ENCODE measurements at regions not wholly inside any gene's neighbourhood (a gene's known extent, or its start where the extent isn't known, plus 50 kb on each side); places are given as distances from the start of the nearest gene placed in this dataset.
A peak's percentile ranks its signal among the peaks of the same experiment; 100 is the strongest.
"Not testable (repeated sequence)": the region's sequence is repeated elsewhere in the genome, so short reads cannot be mapped to it uniquely, and the experiment has no call there.

DNA sequence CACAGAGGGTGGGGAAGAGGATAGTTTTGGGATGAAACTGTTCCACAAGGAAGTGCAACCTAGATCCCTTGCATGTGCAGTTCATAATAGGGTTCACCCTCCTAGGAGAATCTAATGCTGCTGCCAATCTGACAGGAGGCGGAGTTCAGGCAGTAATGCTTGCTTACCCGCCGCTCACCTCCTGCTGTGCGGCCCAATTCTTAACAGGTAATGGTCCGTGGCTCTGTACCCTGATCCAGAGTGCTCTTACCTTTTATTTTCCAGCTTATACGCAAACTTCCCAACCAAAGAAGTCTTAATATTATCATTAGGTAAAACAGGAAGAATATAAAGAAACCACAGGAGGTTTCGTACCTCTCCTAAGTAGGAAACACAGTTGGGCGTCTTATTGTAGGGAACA is 82.7 kb upstream of the CD302 start:
- ChIA-PET POLR2A (no interaction called here), CTCF (no interaction called here)
- peaks cover 38% of the 10 kb centered on the region for H3K4me1 Mint-ChIP-seq
- H3K9me3 Mint-ChIP-seq, result no peaks in the 10 kb centered on the region
- DNase-seq, result no peak
- H3K27me3 Mint-ChIP-seq, result no peaks in the 10 kb centered on the region
- H3K36me3 Mint-ChIP-seq (ENCODE audit: low read depth), result peaks cover 89% of the 10 kb centered on the region
- TF ChIP-seq, protein P1, sequence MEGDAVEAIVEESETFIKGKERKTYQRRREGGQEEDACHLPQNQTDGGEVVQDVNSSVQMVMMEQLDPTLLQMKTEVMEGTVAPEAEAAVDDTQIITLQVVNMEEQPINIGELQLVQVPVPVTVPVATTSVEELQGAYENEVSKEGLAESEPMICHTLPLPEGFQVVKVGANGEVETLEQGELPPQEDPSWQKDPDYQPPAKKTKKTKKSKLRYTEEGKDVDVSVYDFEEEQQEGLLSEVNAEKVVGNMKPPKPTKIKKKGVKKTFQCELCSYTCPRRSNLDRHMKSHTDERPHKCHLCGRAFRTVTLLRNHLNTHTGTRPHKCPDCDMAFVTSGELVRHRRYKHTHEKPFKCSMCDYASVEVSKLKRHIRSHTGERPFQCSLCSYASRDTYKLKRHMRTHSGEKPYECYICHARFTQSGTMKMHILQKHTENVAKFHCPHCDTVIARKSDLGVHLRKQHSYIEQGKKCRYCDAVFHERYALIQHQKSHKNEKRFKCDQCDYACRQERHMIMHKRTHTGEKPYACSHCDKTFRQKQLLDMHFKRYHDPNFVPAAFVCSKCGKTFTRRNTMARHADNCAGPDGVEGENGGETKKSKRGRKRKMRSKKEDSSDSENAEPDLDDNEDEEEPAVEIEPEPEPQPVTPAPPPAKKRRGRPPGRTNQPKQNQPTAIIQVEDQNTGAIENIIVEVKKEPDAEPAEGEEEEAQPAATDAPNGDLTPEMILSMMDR (IDR thresholded peaks at IDR 0.05), result no peak
- H3K4me3 Mint-ChIP-seq, result no peak overlapping the region
- intact Hi-C loops (cut with micrococcal nuclease), result no loop called here
- peak overlapping the region; percentile 91 for H3K27ac Mint-ChIP-seq
- ATAC-seq (ENCODE audit: low read depth), result no peak

DNA sequence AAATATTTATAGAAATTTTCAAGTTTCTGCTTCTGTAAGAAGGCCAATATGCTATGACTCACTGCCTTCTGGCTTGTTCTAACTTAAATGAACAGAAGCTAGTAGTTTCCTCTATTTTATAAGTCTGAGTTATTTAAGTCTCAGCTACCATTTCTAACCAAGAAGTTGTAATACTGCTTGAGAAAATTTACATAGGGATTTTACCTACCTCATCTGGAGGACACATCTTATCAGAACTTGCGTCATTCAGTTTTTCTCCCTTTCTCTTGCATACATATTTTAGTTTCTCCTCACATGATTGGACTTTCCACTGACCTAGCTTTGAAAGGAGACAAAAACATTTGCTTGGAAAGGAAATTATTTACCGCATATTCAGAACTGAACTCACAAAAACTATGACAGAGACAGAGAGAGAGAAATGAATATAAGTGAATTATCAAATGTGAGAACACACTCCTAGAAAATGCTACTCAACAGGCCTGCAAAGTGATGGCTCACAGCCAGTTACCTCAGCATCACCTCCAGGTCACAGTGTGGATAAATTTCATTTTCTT is 81.1 kb upstream of the CD302 start:
- ATAC-seq (ENCODE audit: low read depth) (peak; percentile 88), DNase-seq (no peak)
- peaks cover 45% of the 10 kb centered on the region for H3K4me1 Mint-ChIP-seq
- CTCF ChIA-PET, result interaction anchor here (0.9 to 1.2 kb wide), 3 partner anchors 13 to 41 kb away, joined by 3 to 6 read pairs (median 3); no protein-coding TSS in a partner anchor
- H3K4me3 Mint-ChIP-seq, result peak overlapping the region; percentile 46
- H3K9me3 Mint-ChIP-seq, result no peaks in the 10 kb centered on the region
- intact Hi-C loops (cut with micrococcal nuclease), result loop anchor here (1.0 to 10.0 kb wide), 9 partner anchors 12 to 594 kb away; partner anchors contain the start of genes ITGB6, LY75, MARCHF7 and WDSUB1
- TF ChIP-seq, protein P1 (IDR thresholded peaks at IDR 0.05), result no peak
- H3K27ac Mint-ChIP-seq, result peak overlapping the region; percentile 91
- peaks cover 83% of the 10 kb centered on the region for H3K36me3 Mint-ChIP-seq (ENCODE audit: low read depth)
- no peaks in the 10 kb centered on the region for H3K27me3 Mint-ChIP-seq
- POLR2A ChIA-PET, result interaction anchor here (0.6 to 1.6 kb wide), 12 partner anchors 11 to 167 kb away, joined by 3 to 35 read pairs (median 4); partner anchors contain the start of genes LY75 and MARCHF7

DNA sequence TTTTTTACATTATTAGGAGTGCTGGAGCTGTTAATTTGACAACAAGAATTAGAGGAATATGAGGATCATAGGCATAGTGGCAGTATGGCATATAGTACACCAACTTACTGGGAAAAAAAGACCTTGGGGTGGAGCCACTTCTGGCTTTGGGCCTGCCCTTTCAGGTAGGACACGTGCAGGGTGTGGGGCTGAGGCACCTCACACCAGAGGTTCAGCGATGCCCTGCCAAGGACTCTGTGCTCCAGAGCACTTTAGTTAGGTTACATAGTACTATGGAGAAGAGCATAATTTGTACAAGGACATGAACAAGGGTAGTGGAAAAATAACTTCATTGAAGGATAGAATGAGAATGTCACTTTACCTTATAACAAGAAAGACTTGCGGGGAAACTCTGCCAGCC is 77.1 kb upstream of the CD302 start:
- peak overlapping the region; percentile 20 for H3K27ac Mint-ChIP-seq
- H3K36me3 Mint-ChIP-seq (ENCODE audit: low read depth), result peaks cover 76% of the 10 kb centered on the region
- no peaks in the 10 kb centered on the region for H3K9me3 Mint-ChIP-seq
- H3K27me3 Mint-ChIP-seq, result no peaks in the 10 kb centered on the region
- H3K4me3 Mint-ChIP-seq, result no peak overlapping the region
- TF ChIP-seq, protein P1 (IDR thresholded peaks at IDR 0.05), result no peak
- no peak for ATAC-seq (ENCODE audit: low read depth)
- no peak for DNase-seq
- CTCF ChIA-PET, result interaction anchor here (1.9 kb wide), 1 partner anchor 64 kb away, joined by 4 read pairs; no protein-coding TSS in a partner anchor
- intact Hi-C loops (cut with micrococcal nuclease), result loop anchor here (10.0 kb wide), 2 partner anchors 330 to 590 kb away; partner anchors contain the start of genes ITGB6 and WDSUB1
- POLR2A ChIA-PET, result interaction anchor here (1.1 to 2.1 kb wide), 3 partner anchors 20 to 163 kb away, joined by 3 to 8 read pairs (median 4); partner anchors contain the start of genes LY75 and MARCHF7
- peaks cover 46% of the 10 kb centered on the region for H3K4me1 Mint-ChIP-seq

DNA sequence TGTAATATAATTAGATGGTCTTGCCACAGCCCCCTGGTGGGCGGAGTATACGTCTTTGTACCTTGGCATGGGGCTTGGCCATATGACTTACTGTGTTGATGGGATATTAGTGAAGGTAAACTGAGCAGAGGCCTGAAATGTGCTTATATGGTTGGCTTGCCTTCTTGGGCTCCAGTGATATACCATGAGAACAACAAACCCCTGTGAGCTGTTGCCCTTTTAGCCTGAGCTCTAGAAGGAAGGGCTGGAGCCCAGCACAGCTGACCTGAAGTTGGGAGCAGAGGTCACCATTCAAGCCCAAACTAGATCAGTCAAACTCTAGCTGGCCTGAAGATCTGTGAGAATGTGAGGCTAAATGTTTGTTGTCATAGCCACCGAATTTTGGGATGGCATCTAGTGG is 75.2 kb upstream of the CD302 start:
- Mint-ChIP-seq H3K9me3 (no peaks in the 10 kb centered on the region), H3K27ac (peak overlapping the region; percentile 0), H3K4me3 (no peak overlapping the region), H3K36me3 (ENCODE audit: low read depth) (peaks cover 77% of the 10 kb centered on the region), H3K4me1 (peaks cover 28% of the 10 kb centered on the region), H3K27me3 (no peaks in the 10 kb centered on the region)
- ChIA-PET POLR2A (no interaction called here), CTCF (interaction anchor here (1.8 kb wide), 1 partner anchor 95 kb away, joined by 3 read pairs; no protein-coding TSS in a partner anchor)
- ATAC-seq (ENCODE audit: low read depth) (peak; percentile 50), DNase-seq (no peak)
- TF ChIP-seq, protein P1 (IDR thresholded peaks at IDR 0.05), result no peak
- intact Hi-C loops (cut with micrococcal nuclease), result loop anchor here (10.0 kb wide), 2 partner anchors 332 to 588 kb away; partner anchors contain the start of genes ITGB6 and WDSUB1

DNA sequence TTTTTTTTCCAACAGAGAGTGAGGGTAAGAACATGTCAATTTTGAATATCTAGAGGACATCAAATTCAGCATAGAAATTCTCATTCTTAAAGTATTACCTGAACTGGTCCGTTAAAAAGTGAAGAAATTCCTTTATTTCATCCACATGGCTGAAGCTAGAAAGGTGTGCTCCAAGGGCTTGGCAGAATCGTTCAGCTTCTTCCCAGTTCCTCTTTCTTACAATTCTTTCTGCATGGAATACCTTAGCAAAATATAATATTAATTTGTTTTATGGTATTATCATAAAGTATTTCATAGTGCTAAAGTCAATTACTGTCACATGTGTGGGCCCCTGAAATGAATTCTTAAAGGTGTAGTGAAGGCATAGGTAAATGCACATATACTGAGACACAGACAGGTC is 74.3 kb upstream of the CD302 start:
- TF ChIP-seq, protein P1 (IDR thresholded peaks at IDR 0.05), result no peak
- ChIA-PET CTCF (interaction anchor here (1.2 to 1.8 kb wide), 2 partner anchors 50 to 96 kb away, joined by 3 read pairs; no protein-coding TSS in a partner anchor), POLR2A (no interaction called here)
- Mint-ChIP-seq H3K36me3 (ENCODE audit: low read depth) (peaks cover 76% of the 10 kb centered on the region), H3K9me3 (no peaks in the 10 kb centered on the region), H3K4me3 (no peak overlapping the region), H3K4me1 (peaks cover 20% of the 10 kb centered on the region), H3K27ac (no peak overlapping the region), H3K27me3 (no peaks in the 10 kb centered on the region)
- no peak for DNase-seq
- intact Hi-C loops (cut with micrococcal nuclease), result loop anchor here (10.0 kb wide), 2 partner anchors 332 to 588 kb away; partner anchors contain the start of genes ITGB6 and WDSUB1
- no peak for ATAC-seq (ENCODE audit: low read depth)

DNA sequence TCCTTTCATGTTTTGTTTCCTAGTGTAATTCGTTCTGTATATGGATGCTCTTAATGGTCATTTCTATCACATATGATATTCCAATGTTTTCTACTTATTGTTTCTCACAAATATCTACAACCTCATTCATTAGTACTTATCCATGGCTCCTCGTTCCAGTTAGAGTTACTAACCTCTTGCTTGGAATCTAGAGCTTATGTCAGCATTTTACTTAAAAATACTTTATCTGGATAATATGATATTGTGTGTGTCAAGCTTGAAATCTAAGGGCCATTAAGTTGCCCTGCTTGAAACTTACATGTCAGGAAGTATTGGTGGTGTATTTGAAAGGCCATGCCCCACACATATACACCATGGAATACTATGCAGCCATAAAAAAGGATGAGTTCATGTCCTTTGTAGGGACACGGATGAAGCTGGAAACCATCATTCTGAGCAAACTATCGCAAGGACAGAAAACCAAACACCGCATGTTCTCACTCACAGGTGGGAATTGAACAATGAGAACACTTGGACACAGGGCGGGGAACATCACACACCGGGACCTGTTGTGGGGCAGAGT is 70.7 kb upstream of the CD302 start:
- H3K4me1 Mint-ChIP-seq; POLR2A ChIA-PET; H3K9me3 Mint-ChIP-seq; ATAC-seq (ENCODE audit: low read depth); CTCF ChIA-PET; H3K27me3 Mint-ChIP-seq; intact Hi-C loops (cut with micrococcal nuclease); H3K27ac Mint-ChIP-seq; DNase-seq; H3K4me3 Mint-ChIP-seq: not testable (repeated sequence)
- peaks cover 84% of the 10 kb centered on the region for H3K36me3 Mint-ChIP-seq (ENCODE audit: low read depth)
